ENCODE measurements at regions not wholly inside any gene's neighbourhood (a gene's known extent, or its start where the extent isn't known, plus 50 kb on each side); places are given as distances from the start of the nearest gene placed in this dataset.

- DNase-seq (ENCODE audit: low spot score), result no peak
These were observed 58.1 kb upstream of the TTC14 start for GRCh38 chr3:180543877-180544276.

- no peak for DNase-seq (ENCODE audit: low spot score)
These were observed 55.1 kb upstream of the TTC14 start for GRCh38 chr3:180546863-180547262.

DNA sequence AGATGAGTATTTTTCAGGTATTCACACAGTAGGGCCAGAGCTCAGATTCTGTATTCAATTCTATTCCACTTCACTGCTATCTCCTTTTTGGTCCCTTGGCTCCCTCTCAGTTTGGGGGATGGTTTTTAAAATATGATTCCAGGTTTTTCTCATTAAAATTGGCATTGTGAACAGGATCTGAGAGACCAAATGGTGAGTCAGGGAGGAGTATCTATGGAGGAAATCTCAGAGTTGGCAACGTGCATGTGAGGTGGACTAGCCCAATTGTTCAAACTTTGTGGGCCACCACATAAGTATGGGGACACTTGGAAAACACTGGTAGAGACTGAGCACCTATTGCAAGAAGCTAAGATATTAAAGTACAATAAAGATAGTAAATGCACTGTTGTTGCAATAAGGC, 53.9 kb upstream of the TTC14 start:
- no peak for DNase-seq (ENCODE audit: low spot score)
